H9 (cell line): ENCODE measurements at regions not wholly inside any gene's neighbourhood (a gene's known extent, or its start where the extent isn't known, plus 50 kb on each side); places are given as distances from the start of the nearest gene placed in this dataset.

Experiments
- DNase-seq: peaks from one replicate; pipeline ENCODE4 v3.0.0-alpha.2; 2017
- H2AFZ ChIP-seq: one replicate; pipeline ENCODE4 v1.6.1; 2013; ENCODE audit warnings: mild to moderate bottlenecking, low read length, control low read depth, moderate library complexity
- H2AK5ac ChIP-seq: 2 replicates; pipeline ENCODE4 v1.6.1; 2013; ENCODE audit warnings: low read length, control low read depth, mixed read lengths; ENCODE audit not compliant: insufficient read length
- H2BK120ac ChIP-seq: one replicate; pipeline ENCODE4 v1.6.1; 2013; ENCODE audit warnings: low read depth, mild to moderate bottlenecking, low read length, control low read depth, inconsistent platforms; ENCODE audit not compliant: poor library complexity, severe bottlenecking
- H2BK12ac ChIP-seq: 2 replicates; pipeline ENCODE4 v1.6.1; 2013; ENCODE audit warnings: low read length, control low read depth, mixed read lengths, low read depth; ENCODE audit not compliant: insufficient read length
- H2BK15ac ChIP-seq: 2 replicates; pipeline ENCODE4 v1.6.1; 2013; ENCODE audit warnings: low read depth, low read length, control low read depth
- H2BK20ac ChIP-seq: one replicate; pipeline ENCODE4 v1.6.1; 2013; ENCODE audit warnings: low read depth, mild to moderate bottlenecking, low read length, control low read depth, inconsistent platforms; ENCODE audit not compliant: poor library complexity, severe bottlenecking
- H2BK5ac ChIP-seq: 2 replicates; pipeline ENCODE4 v1.6.1; 2013; ENCODE audit warnings: low read length, control low read depth, mixed read lengths; ENCODE audit not compliant: insufficient read length
- H3K14ac ChIP-seq: 2 replicates; pipeline ENCODE4 v1.6.1; 2013; ENCODE audit warnings: low read length, control low read depth; ENCODE audit not compliant: insufficient read depth
- H3K18ac ChIP-seq: 2 replicates; pipeline ENCODE4 v1.6.1; 2013; ENCODE audit warnings: low read depth, mild to moderate bottlenecking, mixed read lengths, low read length, control low read depth; ENCODE audit not compliant: insufficient read length
- H3K23ac ChIP-seq: 2 replicates; pipeline ENCODE4 v1.6.1; 2013; ENCODE audit warnings: low read length, control low read depth, mixed read lengths, low read depth; ENCODE audit not compliant: insufficient read length
- H3K23me2 ChIP-seq: 2 replicates; pipeline ENCODE4 v1.6.1; 2013; ENCODE audit warnings: low read depth, mild to moderate bottlenecking, mixed read lengths, low read length, control low read depth; ENCODE audit not compliant: insufficient read length, poor library complexity, severe bottlenecking
- H3K27ac ChIP-seq: 2 replicates; pipeline ENCODE4 v1.5.1; 2013; ENCODE audit warnings: low read length, control low read depth, mixed read lengths, low read depth; ENCODE audit not compliant: insufficient read length
- H3K27me3 ChIP-seq: 2 replicates; pipeline ENCODE4 v1.6.1; 2013; ENCODE audit warnings: low read length, control low read depth, inconsistent platforms; ENCODE audit not compliant: insufficient read depth
- H3K4ac ChIP-seq: 2 replicates; pipeline ENCODE4 v1.6.1; 2013; ENCODE audit warnings: low read depth, mild to moderate bottlenecking, control low read depth, inconsistent platforms, low read length, moderate library complexity
- H3K4me1 ChIP-seq: 2 replicates; pipeline ENCODE4 v1.6.1; 2013; ENCODE audit warnings: low read length, control low read depth, inconsistent platforms; ENCODE audit not compliant: insufficient read depth
- H3K4me2 ChIP-seq: 2 replicates; pipeline ENCODE4 v1.6.1; 2013; ENCODE audit warnings: low read length, control low read depth, mixed read lengths; ENCODE audit not compliant: insufficient read length, insufficient read depth
- H3K56ac ChIP-seq: 2 replicates; pipeline ENCODE4 v1.6.1; 2013; ENCODE audit warnings: low read depth, mild to moderate bottlenecking, mixed read lengths, low read length, control low read depth; ENCODE audit not compliant: insufficient read length
- H3K79me1 ChIP-seq: 2 replicates; pipeline ENCODE4 v1.6.1; 2013; ENCODE audit warnings: low read depth, mild to moderate bottlenecking, moderate library complexity, low read length, control low read depth, inconsistent platforms; ENCODE audit not compliant: insufficient read depth, poor library complexity, severe bottlenecking
- H3K79me2 ChIP-seq: 2 replicates; pipeline ENCODE4 v1.6.1; 2013; ENCODE audit warnings: low read length, control low read depth, inconsistent platforms; ENCODE audit not compliant: insufficient read depth
- H3K9ac ChIP-seq: 2 replicates; pipeline ENCODE4 v1.6.1; 2013; ENCODE audit warnings: low read length, control low read depth, mixed read lengths; ENCODE audit not compliant: insufficient read length; ENCODE audit errors: extremely low read depth
- H3K9me3 ChIP-seq: one replicate; pipeline ENCODE4 v1.6.1; 2013; ENCODE audit warnings: low read depth, low read length, inconsistent platforms; ENCODE audit not compliant: control insufficient read depth
- H3T11ph ChIP-seq: one replicate; pipeline ENCODE4 v1.6.1; 2013; ENCODE audit warnings: mild to moderate bottlenecking, low read length, control low read depth, inconsistent platforms
- H4K20me1 ChIP-seq: one replicate; pipeline ENCODE4 v1.6.1; 2013; ENCODE audit not compliant: control insufficient read depth, insufficient read length, insufficient read depth
- H4K5ac ChIP-seq: 2 replicates; pipeline ENCODE4 v1.6.1; 2013; ENCODE audit warnings: low read depth, mild to moderate bottlenecking, mixed read lengths, low read length, control low read depth; ENCODE audit not compliant: insufficient read length
- H4K8ac ChIP-seq: replicated peaks from 2 replicates; pipeline ENCODE4 v1.6.1; 2013; ENCODE audit warnings: low read length, control low read depth, mixed read lengths, low read depth; ENCODE audit not compliant: insufficient read length
- H4K91ac ChIP-seq: 2 replicates; pipeline ENCODE4 v1.6.1; 2013; ENCODE audit warnings: low read depth, mild to moderate bottlenecking, moderate library complexity, mixed read lengths, low read length, control low read depth; ENCODE audit not compliant: insufficient read length
- H3K27ac Mint-ChIP-seq, 3 experiments: 2 replicates in 2 of 3; 3 replicates in 1 of 3; pipeline ENCODE4 v1.8.0; 2020 to 2021; ENCODE audit warnings: mixed read lengths in 3 of 3, mild to moderate bottlenecking in 1 of 3, moderate library complexity in 1 of 3
- H3K27me3 Mint-ChIP-seq: 2 replicates; pipeline ENCODE4 v1.8.0; 2021; ENCODE audit warnings: low read depth, mild to moderate bottlenecking, moderate library complexity, mixed read lengths
- H3K36me3 Mint-ChIP-seq, 3 experiments: 2 replicates in 2 of 3; 3 replicates in 1 of 3; pipeline ENCODE4 v1.8.0; 2020 to 2021; ENCODE audit warnings: low read depth in 3 of 3, mixed read lengths in 3 of 3; ENCODE audit not compliant: insufficient read depth in 1 of 3
- H3K4me1 Mint-ChIP-seq, 2 experiments: 2 replicates each; pipeline ENCODE4 v1.8.0; 2020; ENCODE audit warnings: mixed read lengths in 2 of 2
- H3K4me3 Mint-ChIP-seq, 2 experiments: 2 replicates in 1 of 2; 3 replicates in 1 of 2; pipeline ENCODE4 v1.8.0; 2020 to 2021; ENCODE audit warnings: mild to moderate bottlenecking in 2 of 2, mixed read lengths in 2 of 2, moderate library complexity in 1 of 2
- H3K9me3 Mint-ChIP-seq, 2 experiments: 2 replicates in 1 of 2; 3 replicates in 1 of 2; pipeline ENCODE4 v1.8.0; 2020; ENCODE audit warnings: mild to moderate bottlenecking in 2 of 2, mixed read lengths in 2 of 2, moderate library complexity in 1 of 2
- CTCF ChIP-seq: fragments of 200-600 bp; sonication (generic); conservative IDR thresholded peaks from 3 replicates; pipeline ENCODE4 v1.8.0; 2021; ENCODE audit warnings: antibody characterized with exemption, mild to moderate bottlenecking
- WGBS: extraction: QIAGEN DNeasy Blood & Tissue Kit; methylation state at CpG from one replicate; pipeline ENCODE4 v1.1.7; 2013; ENCODE audit warnings: missing lambda C conversion rate, low lambda C conversion rate, mixed read lengths; ENCODE audit not compliant: insufficient read length; ENCODE audit errors: extremely low coverage; 5-methylcytosine and 5-hydroxymethylcytosine counted together

- Histone ChIP-seq H4K91ac (no peak overlapping the region), H3K79me2 (no peaks in the 10 kb centered on the region), H3K23me2 (no peaks in the 10 kb centered on the region), H4K5ac (no peak overlapping the region), H3K27ac (no peak overlapping the region), H3K4me2 (no peak overlapping the region), H3K56ac (no peak overlapping the region), H3K27me3 (no peaks in the 10 kb centered on the region), H2BK12ac (no peak overlapping the region), H2AFZ (no peak overlapping the region), H3K4me1 (no peaks in the 10 kb centered on the region), H3K9me3 (no peaks in the 10 kb centered on the region), H3K23ac (no peak overlapping the region), H2BK20ac (no peak overlapping the region), H3K9ac (no peak overlapping the region), H4K20me1 (no peaks in the 10 kb centered on the region), H4K8ac (no peak overlapping the region), H3K18ac (no peak overlapping the region), H3K4ac (no peak overlapping the region), H3K14ac (no peak overlapping the region), H2BK120ac (no peak overlapping the region), H3K79me1 (no peaks in the 10 kb centered on the region), H2BK15ac (no peak overlapping the region), H2BK5ac (no peak overlapping the region), H2AK5ac (no peak overlapping the region), H3T11ph (no peak overlapping the region)
- H3K9me3 Mint-ChIP-seq = no peaks in the 10 kb centered on the region; a peak in 1 of 5 replicates
- H3K36me3 Mint-ChIP-seq = no peaks in the 10 kb centered on the region
- H3K4me3 Mint-ChIP-seq = no peak overlapping the region
- no CpG with 5 or more reads among the region's 5 CpGs for WGBS
- no peaks in the 10 kb centered on the region for H3K27me3 Mint-ChIP-seq
- H3K27ac Mint-ChIP-seq = no peak overlapping the region; a peak in 1 of 7 replicates
- H3K4me1 Mint-ChIP-seq = no peaks in the 10 kb centered on the region; a peak in 1 of 4 replicates
- no peak for DNase-seq
- TF ChIP-seq CTCF = no peak
Measured at GRCh38 chr4:179695175-179695574, 2252.9 kb upstream of the AGA start.
